Fibroblast of the conjunctiva (primary cell): ENCODE measurements at regions not wholly inside any gene's neighbourhood (a gene's known extent, or its start where the extent isn't known, plus 50 kb on each side); places are given as distances from the start of the nearest gene placed in this dataset.

Experiments used
- DNase-seq: peaks from one replicate; pipeline ENCODE4 v3.0.0-alpha.2; 2010; ENCODE audit warnings: low read depth

DNA sequence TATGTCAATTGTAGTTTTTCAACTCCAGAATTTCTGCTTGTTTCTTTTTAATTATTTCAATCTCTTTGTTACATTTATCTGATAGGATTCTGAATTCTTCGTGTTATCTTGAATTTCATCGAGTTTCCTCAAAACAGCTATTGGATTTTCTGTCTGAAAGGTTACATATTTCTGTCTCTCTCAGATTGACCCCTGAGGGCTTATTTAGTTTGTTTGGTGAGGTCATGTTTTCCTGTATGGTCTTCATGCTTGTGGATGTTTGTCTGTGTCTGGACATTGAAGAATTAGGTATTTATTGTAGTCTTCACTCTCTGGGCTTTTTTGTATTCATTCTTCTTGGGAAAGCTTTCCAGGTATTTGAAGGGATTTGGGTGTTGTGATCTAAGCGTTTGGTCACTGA lies 85.6 kb downstream of the SNAPC1 start:
- DNase-seq: no peak

DNA sequence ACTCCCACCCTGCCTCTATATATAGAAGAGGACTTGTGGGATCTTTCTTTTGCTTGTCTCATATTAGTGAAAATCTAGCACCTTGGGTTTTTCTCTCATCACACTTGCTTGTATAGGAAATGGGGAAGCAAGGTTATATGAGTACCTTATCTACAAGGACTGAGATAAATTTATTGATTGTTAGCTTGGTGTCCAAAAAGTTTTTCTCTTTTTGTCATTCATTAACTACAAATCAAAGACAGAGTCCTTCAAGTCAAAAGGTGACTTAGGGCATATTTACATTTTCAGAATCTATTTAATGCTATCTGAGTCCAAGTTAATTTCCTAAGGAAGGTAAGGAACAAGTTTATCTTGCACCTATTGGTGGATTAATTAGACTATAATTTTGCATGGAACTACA lies 92.7 kb downstream of the SNAPC1 start:
- no peak for DNase-seq

DNA sequence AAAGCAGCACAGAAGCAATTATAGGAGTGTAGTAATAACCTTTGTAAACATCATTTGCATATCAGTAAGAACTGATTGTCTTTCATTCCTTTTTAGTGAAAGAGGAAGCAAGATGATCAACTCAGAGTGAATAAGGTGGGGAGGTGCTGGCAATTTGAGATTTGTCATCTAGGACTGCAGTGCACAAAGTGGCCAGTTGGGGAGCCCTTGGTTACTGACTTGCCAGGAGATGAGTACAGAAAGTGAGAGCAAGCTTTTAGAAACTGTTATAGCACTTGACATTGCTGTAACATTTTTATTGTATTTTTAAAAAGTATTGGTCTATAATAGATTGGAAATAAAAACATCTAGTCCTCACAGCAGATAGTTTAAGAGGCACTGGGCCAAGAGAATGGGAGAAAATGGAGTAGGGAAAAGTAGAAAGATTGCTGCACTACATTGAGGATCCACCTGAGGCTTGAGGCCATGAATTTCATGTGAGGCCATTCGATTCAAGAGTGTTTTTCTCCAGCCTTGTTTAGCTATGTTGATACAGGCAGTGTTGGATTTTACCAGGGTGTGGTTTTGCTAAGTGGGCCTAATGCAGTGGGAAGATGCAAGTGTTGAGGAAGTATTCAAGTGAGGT lies 98.2 kb downstream of the SNAPC1 start:
- peak; percentile 4 for DNase-seq

DNA sequence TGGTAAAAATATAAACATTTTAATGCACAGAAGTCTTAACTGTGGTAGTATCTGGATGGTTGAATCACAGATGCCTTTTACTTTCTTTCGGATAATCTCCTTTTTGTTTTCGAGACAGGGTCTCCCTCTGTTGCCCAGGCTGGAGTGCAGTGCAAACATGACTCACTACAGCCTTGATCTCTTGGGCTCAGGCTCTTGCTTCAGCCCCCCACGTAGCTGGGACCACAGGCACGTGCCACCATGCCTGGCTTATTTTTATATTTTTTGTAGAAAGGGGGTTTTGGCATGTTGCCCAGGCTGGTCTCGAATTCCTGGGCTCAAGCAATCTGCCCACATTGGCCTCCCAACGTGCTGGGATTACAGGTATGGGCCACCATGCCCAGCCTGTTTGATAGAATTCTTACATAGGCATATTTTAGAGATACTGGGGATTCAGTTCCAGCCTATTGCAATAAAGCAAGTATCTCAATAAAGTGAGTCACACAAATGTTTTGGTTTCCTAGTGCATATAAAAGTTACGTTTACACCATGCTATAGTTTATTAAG lies 99.2 kb downstream of the SNAPC1 start:
- no peak for DNase-seq

DNA sequence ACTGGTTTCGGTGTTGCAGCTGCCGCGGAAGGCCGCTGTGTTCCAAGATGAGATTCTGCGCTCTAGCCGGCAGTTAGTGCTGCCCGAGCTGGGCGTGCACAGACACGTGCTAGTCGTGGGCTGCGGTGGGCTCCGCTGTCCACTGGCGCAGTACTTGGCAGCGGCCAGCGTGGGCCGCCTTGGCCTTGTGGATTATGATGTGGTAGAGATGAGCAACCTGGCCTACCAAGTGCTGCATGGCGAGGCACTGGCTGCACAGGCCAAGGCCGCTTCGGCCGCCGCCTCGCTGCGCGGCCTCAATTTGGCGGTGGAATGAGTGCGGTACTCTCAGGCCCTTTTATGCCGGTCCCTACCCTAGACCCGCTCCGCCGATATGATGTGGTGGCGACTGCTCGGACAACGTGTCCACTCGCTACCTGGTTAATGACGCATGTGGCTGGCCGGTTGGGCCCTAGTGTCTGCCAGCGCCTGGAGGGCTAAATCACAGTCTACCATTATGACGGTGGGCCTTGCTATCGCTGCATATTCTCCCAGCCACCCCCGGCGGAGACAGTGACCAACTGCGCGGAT lies 102.2 kb downstream of the SNAPC1 start:
- no peak for DNase-seq

DNA sequence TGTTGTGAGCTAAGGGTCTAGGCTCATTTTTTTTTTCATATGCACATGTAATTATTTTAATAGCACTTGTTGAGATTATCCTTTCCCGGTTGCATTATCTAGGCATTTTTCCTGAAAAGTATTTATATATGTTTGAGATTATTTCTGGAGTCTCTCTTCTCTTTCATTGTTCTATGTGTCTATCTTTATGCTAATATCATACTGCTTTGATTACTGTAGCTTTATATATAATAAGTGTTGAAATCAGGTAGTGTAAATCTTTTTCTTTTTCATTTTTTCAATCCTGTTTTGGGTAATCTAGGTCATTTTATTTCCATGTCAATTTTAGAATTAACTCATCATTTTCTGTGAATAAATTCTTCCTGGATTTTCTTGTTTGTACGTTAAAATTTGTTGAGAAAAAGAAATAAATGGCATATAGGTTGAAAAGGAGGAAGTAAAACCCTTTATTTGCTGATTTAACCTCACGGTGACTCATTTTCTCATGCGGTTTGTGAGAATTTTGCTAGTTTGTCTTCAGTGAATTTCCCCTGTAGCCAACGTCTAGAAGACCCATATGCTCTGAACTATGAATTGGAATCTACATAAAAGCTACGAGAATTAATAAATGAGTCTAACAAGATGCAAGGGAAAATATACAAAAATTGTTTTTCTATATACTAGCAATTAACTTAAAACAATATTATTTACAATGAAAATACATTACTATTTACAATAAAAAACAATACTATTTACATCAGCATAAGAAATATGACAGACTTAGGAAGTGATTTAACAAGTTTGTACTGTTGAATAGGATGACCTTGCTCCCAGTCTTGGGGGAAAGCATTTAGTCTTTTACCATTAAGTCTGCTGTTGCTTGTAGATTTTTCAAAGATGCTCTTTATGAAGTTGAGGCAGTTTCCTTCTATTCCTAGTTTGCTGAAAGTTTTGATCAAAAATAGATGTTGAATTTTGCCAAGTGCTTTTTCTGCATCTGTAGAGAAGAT lies 105.0 kb downstream of the SNAPC1 start:
- no peak for DNase-seq

DNA sequence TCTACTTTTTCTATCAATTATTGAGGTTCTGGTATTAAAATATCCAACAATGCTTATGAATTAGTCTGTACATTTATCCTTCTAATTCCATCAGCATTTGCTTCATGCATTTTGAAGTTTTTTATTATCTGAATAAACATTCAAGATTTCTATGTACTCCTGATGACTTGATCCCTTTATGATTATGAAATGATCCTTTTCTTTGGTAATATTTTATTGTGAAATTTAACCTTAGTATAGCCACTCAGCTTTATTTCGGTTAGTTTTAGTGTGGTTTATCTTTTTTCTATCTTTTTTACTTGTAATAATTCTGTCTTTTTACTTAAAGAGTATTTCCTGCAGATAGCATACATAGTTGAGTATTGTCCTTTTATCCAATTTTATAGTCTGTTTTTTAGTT lies 106.6 kb downstream of the SNAPC1 start:
- DNase-seq: no peak

DNA sequence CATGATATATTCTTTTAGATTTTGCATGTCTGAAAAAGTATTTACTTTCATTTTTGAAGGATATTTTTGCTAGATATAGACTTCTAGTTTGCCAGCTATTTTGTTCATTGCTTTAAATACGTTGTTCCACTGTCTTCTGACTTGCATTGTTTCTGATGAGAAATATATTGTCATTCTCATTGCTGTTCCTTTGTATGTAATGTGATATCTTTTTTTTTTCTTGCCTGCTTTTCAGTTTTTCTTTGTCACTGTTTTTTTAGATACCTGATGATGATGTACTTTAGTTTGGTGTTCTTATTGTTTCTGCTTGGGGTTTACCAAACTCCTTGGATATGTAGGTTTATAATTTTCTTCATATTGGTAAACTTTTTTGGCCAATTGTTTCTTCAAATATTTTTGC lies 107.9 kb downstream of the SNAPC1 start:
- no peak for DNase-seq

DNA sequence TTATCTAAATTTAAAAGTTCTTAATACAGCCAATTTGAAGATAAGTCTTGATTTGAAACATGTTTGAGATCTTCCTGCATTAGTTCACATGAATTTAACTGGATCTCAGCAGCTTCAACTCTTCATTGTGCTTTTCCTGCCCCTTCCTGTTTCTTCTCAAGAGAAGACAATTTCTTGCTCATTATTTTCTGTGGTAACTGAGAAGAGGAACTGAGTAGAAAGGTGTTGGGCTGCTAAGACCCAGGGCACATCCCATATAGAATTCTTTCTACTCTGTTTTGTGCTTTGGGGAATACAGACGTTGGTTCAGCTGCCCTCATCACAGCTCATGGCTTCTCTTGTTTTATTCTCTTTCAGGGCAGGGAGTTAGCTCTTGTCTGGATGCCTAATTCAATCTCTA lies 110.2 kb downstream of the SNAPC1 start:
- no peak for DNase-seq

DNA sequence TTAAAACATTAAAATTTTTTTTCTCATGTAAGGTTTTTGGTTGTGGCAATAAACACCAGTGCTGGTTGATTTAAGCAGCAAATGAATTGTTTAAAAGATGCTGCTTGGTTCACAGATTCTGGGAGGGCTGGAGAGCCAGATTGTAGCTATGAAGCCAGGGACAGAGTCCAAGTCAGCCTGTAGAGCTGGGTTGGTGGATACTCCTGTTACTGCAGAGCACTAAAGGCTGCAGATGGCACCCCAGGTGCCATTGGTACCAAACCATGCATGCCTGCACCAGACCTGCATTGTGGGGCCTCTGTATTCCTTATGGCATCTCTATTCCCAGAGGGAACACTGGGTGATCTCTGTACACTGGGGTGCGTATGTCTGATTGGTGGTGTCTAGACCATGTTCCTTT lies 113.3 kb downstream of the SNAPC1 start:
- no peak for DNase-seq

DNA sequence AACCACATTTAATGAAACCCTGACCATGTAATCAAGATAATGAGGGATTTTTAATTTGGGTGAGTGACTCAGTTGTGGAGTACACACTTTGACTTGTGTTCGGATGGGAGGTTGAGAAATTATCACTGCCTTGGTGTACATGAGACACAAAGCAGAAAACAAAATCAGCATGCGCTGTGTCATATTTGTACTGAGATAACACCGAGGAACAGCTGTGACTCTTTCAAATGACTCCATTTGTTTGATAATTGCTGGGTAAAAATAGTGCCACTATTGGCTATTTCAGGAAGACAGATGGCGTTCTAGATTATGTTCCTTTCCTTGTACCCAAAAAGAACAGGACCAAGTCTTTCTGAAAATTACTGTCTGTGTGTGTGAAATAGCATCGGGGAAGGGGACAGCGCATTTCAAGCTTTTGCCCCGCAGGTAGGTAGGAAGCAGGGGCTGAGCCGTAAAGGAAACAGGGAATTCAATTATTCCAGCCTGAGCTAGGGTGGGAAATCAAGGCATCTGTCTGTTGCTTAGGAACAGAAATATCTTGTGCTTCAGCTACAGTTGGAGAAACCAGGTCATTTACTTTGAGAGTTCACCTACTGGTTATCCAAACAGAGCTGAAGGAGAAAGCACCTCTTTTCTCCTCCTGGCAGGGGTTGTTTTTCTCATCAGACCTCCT lies 114.3 kb downstream of the SNAPC1 start:
- no peak for DNase-seq

DNA sequence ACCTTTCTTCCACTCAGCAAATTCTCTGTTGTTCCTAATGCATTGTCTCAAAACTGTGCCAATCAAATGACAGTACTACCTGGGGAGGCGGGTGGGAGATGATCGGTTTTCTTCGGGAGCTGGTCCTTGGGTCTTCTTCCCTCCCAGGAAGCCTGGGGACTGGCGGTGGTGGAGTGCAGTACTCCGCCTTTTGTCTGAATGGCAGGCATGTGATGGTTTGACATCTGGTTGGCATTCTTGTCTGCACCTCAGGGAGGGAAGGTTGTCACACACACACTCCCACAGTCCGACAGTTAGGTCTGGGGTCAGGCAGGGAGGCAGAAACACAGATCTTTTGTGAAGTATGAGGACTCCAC lies 114.8 kb downstream of the SNAPC1 start:
- DNase-seq: no peak

DNA sequence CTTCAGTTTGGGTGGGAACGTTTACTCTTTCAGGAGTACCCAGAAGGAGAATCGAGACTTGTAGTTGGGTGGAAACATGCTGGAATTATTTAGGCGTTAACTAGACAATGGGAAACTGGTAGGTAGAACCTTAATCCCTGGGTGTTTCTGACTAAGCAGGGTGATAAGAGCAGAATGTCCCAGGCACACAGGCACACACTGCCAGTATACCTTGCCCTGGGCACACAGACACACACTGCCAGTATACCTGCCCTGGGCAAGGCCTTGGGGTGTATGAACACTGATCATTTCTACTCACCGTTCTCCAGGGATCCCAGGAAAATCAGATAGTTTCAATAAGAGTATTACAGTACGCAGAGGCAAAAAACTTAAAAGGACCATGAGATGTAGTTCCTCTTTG lies 115.5 kb downstream of the SNAPC1 start:
- DNase-seq: no peak

DNA sequence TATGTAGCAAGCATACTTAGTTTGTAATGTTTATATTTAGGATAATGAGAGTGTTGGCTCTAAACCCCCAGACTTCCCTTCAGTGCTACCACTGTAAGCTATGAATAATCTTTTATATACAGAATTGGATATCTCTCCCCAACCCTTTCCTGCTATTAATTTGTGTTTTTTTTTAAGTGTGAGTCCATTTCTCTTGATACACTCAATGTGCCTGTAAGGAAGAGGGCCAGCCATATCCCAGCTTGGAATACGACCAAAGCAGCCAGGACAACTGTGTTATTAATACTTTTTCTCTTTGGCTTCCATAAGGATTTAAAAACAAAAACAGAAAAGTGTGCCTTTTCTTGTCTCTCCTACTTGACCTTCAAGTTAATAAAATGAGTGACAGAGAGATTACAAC lies 116.7 kb downstream of the SNAPC1 start:
- DNase-seq: no peak

DNA sequence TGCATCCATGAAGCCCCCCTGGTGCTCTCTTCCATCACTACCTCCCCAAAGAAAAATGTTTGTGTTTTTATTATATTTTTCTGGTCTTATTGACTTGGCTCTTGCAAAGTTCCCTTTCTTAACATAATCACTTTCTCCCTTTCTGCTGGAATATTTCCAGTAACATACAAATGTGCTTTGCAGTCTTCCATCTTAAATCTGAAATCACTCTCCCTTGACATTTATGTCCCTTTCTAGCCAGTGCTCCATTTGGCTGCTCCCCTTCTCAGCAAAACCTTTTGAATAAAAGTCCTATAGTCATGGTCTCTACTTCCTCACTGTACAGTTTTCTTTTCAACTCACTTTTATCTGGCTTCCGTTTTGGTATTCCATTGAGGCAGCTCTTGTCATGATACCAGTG lies 118.8 kb downstream of the SNAPC1 start:
- no peak for DNase-seq

DNA sequence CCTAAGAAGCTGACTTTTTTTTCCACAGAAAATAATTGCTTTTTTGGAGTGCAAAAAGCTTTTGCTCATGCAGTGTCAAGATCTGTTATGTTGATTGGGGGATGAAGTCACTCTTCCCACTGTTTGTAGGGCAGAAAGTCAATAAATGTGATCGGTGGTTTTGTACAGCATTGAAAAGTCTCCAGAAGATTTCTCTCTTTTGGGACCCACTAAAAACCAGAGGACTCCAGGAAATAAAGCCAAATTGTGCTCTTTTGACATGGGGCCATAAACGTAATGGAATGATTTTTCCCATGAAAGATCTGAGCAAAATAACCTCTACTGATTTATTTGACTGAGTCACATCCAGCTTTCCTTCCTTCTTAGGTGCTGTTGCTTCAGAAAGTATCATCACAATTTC lies 122.5 kb downstream of the SNAPC1 start:
- DNase-seq: no peak

DNA sequence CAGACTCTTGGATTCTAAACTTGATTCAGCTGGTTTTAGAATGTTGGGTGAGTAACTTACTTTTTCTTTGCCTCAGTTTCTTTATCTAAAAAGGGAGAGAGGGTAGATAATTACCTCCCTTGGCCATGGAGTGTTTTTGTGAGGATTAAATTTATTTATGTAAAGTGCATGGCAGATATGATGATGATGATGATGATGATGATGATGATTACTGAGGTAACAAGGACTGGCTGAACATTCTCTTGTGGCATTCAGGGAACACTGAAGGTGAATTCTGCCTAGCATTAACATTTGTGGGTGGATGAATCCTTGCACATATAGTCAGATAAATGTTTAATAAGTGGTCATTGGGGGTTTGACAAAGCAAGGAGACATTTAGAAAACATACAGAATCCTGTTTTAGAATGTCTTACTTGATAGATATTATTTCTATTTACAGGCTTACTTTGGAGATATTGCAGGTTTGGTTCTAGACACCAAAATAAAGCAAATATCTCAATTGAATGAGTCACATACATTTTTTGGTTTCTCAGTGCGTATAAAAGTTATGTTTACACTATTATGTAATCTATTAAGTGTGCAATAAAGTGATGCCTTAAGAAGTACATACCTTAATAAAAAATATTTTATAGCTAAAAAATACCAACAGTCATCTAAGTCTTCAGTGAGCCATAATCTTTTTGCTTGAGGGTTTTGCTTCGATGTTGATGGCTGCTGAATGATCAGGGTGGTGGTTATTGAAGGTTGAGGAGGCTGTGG lies 123.2 kb downstream of the SNAPC1 start:
- no peak for DNase-seq

DNA sequence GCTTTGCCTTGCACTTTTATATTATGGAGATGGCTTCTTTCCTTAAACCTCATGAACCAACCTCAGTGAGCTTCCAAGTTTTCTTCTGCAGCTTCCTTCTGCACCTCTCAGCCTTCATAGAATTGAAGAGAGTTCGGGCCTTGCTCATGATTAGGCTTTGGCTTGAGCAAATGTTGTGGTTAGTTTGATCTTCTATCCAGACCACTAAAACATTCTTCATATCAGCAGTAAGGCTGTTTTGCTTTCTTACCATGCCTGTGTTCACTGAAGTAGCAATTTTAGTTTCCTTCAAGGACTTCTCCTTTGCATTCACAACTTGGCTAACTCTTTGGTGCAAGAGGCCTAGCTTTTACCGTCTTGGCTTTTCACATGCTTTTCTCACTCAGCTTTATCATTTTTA lies 125.4 kb downstream of the SNAPC1 start:
- DNase-seq: no peak

DNA sequence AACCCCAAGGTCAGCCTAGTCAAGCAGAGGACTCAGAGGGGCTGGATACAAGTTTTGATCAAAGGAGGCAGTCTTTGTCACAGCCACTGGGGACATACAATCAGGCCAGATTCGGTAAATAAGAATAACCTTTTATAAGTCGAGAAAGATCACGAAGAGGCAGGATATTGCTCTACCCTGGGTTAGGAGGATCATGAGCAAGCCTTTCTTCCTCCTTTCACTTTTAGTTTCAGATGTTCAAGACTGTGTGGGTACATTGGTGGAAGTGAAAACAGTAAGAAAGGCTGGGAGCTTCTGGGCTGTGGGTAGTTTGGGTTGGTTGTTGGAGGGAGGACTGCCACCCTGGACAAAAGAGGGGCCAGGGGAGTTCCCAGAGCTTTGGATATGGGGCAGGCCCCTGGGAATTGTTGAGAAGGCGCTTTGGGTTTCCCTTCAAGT lies 127.7 kb downstream of the SNAPC1 start:
- DNase-seq: no peak

DNA sequence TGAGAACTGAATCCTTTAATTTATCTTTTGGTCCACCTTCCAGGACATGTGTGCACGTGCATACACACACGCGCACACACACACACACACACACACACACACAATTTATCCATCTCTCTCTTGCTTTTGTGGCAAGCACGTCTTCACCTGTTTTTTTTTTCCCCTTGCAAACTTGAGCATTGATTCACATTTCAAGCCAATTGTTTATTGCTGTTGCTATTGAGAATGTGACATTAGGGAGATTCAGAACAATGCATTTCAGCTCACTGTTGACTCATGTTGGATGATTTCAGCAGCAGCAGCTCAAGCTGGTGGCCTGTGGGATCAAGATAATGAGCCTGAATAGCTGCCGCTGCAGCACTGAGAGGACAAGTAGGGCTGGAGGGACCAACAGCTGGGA lies 128.9 kb downstream of the SNAPC1 start:
- DNase-seq: no peak

DNA sequence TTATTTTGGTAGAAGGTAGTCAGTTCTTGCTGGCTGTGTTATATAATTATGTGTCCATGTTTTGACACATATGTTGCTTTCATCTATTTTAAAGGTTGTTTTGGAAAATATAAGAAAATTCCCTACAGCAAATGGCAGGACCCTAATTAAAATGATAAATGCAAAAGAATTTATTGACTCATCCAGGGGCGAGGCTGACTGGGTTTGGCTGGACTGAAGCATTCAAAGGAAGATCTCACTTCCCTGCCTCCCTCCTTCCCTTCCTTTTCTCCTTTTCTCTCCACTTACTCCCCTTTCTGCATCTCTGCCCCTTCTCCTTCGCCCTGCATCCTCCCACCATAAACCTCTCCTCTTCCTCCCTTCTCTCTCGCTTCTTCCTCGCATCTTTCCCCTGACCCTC lies 129.6 kb downstream of the SNAPC1 start:
- no peak for DNase-seq
